PC-3 (cell line): ENCODE measurements at regions not wholly inside any gene's neighbourhood (a gene's known extent, or its start where the extent isn't known, plus 50 kb on each side); places are given as distances from the start of the nearest gene placed in this dataset.

Experiments
- ATAC-seq: fragments of 200-7000 bp; cut with Tn5 transposase; 2 replicates; pipeline ENCODE4 v1.9.1; 2020; ENCODE audit warnings: mild to moderate bottlenecking, moderate library complexity
- BruUV-seq: library from RNA; stranded (reverse); fragments of 400-500 nt; replicated peaks from 2 replicates; lab custom pipeline; 2021; lab: Mats Ljungman, UMichigan
- CTCF ChIA-PET: fragments of 300-600 bp; sonication (Branson Sonifier 250); formaldehyde crosslinking; loops from one replicate; lab custom pipeline; 2022; ENCODE audit warnings: antibody characterized with exemption; lab: Charles Lee
- POLR2A ChIA-PET: fragments of 300-600 bp; sonication (Branson Sonifier 250); formaldehyde crosslinking; loops from one replicate; lab custom pipeline; 2022; ENCODE audit warnings: antibody characterized with exemption; ENCODE audit not compliant: unreplicated experiment; lab: Charles Lee
- DNase-seq: peaks from one replicate; pipeline ENCODE4 v3.0.0-alpha.2; 2015
- H2AFZ ChIP-seq: fragments of 300-600 bp; sonication (generic); 2 replicates; pipeline ENCODE4 v1.6.0; 2016; ENCODE audit warnings: antibody characterized with exemption, low read length
- H3F3A ChIP-seq: fragments of 300-600 bp; sonication (generic); one replicate; pipeline ENCODE4 v1.6.0; 2017; ENCODE audit warnings: antibody characterized with exemption, low read length, control low read depth, mild to moderate bottlenecking; ENCODE audit not compliant: unreplicated experiment
- H3K27ac ChIP-seq: fragments of 300-600 bp; sonication (generic); 2 replicates; pipeline ENCODE4 v1.5.1; 2016; ENCODE audit warnings: mild to moderate bottlenecking, low read length
- H3K27me3 ChIP-seq: fragments of 300-600 bp; sonication (generic); 2 replicates; pipeline ENCODE4 v1.6.1; 2016; ENCODE audit warnings: low read length, mixed read lengths
- H3K36me3 ChIP-seq: fragments of 300-600 bp; sonication (generic); 2 replicates; pipeline ENCODE4 v1.6.1; 2016; ENCODE audit warnings: low read depth, mixed run types, low read length, mixed read lengths
- H3K4me1 ChIP-seq: fragments of 300-600 bp; sonication (generic); 2 replicates; pipeline ENCODE4 v1.5.1; 2016; ENCODE audit warnings: low read length; ENCODE audit not compliant: insufficient read depth
- H3K4me2 ChIP-seq: fragments of 300-600 bp; sonication (generic); 2 replicates; pipeline ENCODE4 v1.6.0; 2016; ENCODE audit warnings: low read length
- H3K4me3 ChIP-seq: fragments of 300-600 bp; sonication (generic); 2 replicates; pipeline ENCODE4 v1.5.1; 2016; ENCODE audit warnings: mild to moderate bottlenecking, low read length, mixed read lengths
- H3K79me2 ChIP-seq: fragments of 300-600 bp; sonication (generic); 2 replicates; pipeline ENCODE4 v1.6.1; 2017; ENCODE audit warnings: low read length, mixed read lengths
- H3K9ac ChIP-seq: fragments of 300-600 bp; sonication (generic); 2 replicates; pipeline ENCODE4 v1.6.0; 2016; ENCODE audit warnings: mild to moderate bottlenecking, low read length
- H3K9me2 ChIP-seq: fragments of 300-600 bp; sonication (generic); replicated peaks from 2 replicates; pipeline ENCODE4 v1.6.1; 2016; ENCODE audit warnings: mixed run types, low read length, mixed read lengths
- H3K9me3 ChIP-seq: fragments of 300-600 bp; sonication (generic); 2 replicates; pipeline ENCODE4 v1.6.1; 2016; ENCODE audit warnings: low read length, mixed read lengths
- H4K20me1 ChIP-seq: fragments of 300-600 bp; sonication (generic); 2 replicates; pipeline ENCODE4 v1.6.1; 2016; ENCODE audit warnings: low read length, mixed read lengths
- EZH2 ChIP-seq: fragments of 300-600 bp; sonication (generic); IDR thresholded peaks from one replicate; pipeline ENCODE4 v1.6.1; 2017; ENCODE audit warnings: antibody characterized with exemption, mild to moderate bottlenecking, low read length; ENCODE audit not compliant: unreplicated experiment
- EZH2phosphoT487 ChIP-seq: fragments of 300-600 bp; sonication (generic); IDR thresholded peaks from 2 replicates; pipeline ENCODE4 v1.6.1; 2018; ENCODE audit warnings: mild to moderate bottlenecking, antibody characterized with exemption, low read length, borderline replicate concordance
- intact Hi-C: fragments of 100-400 bp; cut with micrococcal nuclease; formaldehyde crosslinking; loops from 2 replicates; pipeline ENCODE4 v1.9.0; 2023
- TF ChIP-seq, protein P1 (sequence below): fragments of 300-600 bp; sonication (generic); conservative IDR thresholded peaks from 2 replicates; pipeline ENCODE4 v1.5.1; 2017; ENCODE audit warnings: antibody characterized with exemption, low read depth, mild to moderate bottlenecking, low read length

DNA sequence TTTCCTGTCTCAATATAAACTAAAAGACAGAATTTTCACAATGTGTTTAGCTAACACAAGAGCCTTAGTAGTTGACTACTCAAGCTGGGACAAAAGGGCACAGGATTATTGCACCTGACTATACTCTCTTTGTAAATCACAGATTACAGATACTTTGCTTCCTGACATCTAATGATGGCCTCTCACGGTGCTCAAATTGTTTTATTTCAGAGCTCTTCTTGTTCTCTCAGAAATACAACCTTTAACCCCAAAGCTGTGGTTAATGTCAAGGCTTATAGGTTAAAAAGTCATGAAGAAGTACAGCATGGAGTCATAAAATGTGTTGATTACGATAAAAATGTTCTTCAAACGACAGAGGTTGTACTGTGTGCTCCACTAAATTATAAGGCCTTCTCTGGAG, 89.9 kb upstream of the CPNE8 start:
- Histone ChIP-seq H3K9me3 (no peaks in the 10 kb centered on the region), H3K9me2 (no peaks in the 10 kb centered on the region), H2AFZ (peak overlapping the region; percentile 37; the same call in 1 of the 2 replicates), H3K79me2 (no peaks in the 10 kb centered on the region), H3K36me3 (no peaks in the 10 kb centered on the region), H3K9ac (no peak overlapping the region), H3K4me3 (no peak overlapping the region), H3K27me3 (no peaks in the 10 kb centered on the region), H3K4me1 (no peaks in the 10 kb centered on the region), H4K20me1 (no peaks in the 10 kb centered on the region), H3K4me2 (no peak overlapping the region), H3F3A (no peaks in the 10 kb centered on the region), H3K27ac (no peak overlapping the region)
- no peak for TF ChIP-seq EZH2
- no peak for TF ChIP-seq EZH2phosphoT487
- TF ChIP-seq, protein P1, sequence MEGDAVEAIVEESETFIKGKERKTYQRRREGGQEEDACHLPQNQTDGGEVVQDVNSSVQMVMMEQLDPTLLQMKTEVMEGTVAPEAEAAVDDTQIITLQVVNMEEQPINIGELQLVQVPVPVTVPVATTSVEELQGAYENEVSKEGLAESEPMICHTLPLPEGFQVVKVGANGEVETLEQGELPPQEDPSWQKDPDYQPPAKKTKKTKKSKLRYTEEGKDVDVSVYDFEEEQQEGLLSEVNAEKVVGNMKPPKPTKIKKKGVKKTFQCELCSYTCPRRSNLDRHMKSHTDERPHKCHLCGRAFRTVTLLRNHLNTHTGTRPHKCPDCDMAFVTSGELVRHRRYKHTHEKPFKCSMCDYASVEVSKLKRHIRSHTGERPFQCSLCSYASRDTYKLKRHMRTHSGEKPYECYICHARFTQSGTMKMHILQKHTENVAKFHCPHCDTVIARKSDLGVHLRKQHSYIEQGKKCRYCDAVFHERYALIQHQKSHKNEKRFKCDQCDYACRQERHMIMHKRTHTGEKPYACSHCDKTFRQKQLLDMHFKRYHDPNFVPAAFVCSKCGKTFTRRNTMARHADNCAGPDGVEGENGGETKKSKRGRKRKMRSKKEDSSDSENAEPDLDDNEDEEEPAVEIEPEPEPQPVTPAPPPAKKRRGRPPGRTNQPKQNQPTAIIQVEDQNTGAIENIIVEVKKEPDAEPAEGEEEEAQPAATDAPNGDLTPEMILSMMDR: no peak
- no TSS peak for BruUV-seq
- ATAC-seq: no peak
- DNase-seq: no peak
- ChIA-PET POLR2A (no interaction called here), CTCF (no interaction called here)
- intact Hi-C loops: no loop called here

DNA sequence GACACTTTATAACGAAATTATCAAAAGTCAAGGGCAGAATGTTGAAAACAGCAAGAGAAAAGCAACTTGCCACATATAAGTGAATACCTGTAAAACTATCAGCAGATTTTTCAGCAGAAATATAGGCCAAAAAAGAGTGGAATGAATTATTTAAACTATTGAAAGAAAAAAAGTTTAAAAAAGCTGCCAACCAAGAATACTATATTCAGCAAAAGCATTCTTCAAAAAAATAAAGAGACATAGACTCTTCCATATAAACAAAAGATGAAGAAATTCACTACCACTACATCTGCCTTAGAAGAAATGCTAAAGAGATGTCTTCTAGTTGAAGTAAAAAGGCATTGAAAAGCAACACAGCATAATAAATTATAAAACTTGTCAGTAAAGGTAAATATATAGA, 80.6 kb upstream of the CPNE8 start:
- DNase-seq: no peak
- no TSS peak for BruUV-seq
- H2AFZ ChIP-seq: no peak overlapping the region
- H3K4me1 ChIP-seq: no peaks in the 10 kb centered on the region
- no peaks in the 10 kb centered on the region for H4K20me1 ChIP-seq
- H3K4me2 ChIP-seq: no peak overlapping the region
- no peaks in the 10 kb centered on the region for H3K9me2 ChIP-seq
- intact Hi-C loops: no loop called here
- CTCF ChIA-PET: no interaction called here
- H3K4me3 ChIP-seq: no peak overlapping the region
- H3K9ac ChIP-seq: no peak overlapping the region
- H3K79me2 ChIP-seq: no peaks in the 10 kb centered on the region
- 0 out of 2 replicates have a peak, but pooled peaks cover 10% of the 10 kb centered on the region for H3K9me3 ChIP-seq
- POLR2A ChIA-PET: no interaction called here
- no peaks in the 10 kb centered on the region for H3K27me3 ChIP-seq
- TF ChIP-seq, protein P1: no peak
- TF ChIP-seq EZH2: no peak
- TF ChIP-seq EZH2phosphoT487: no peak
- H3K36me3 ChIP-seq: no peaks in the 10 kb centered on the region
- ATAC-seq: no peak
- H3F3A ChIP-seq: no peaks in the 10 kb centered on the region
- no peak overlapping the region for H3K27ac ChIP-seq

DNA sequence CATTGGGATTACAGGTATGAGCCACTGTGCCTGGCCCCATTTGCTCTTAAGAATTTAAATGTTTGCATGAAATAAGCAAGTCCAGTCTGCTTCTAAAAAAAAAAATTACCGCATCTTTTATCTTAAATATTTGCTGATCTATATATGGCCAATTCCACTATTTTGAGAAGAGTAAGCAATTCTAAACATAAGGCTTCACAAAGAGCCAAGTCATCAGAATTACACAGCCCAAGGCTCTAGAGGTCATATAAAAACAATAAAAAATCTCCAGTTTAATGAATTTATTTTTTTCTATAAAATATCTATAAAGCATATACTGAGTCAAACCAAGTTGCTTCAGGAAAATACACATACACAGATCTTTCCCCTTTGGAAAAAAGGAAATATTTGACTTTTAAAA, 79.0 kb upstream of the CPNE8 start:
- no peaks in the 10 kb centered on the region for H3K36me3 ChIP-seq
- 0 out of 2 replicates have a peak, but pooled peaks cover 10% of the 10 kb centered on the region for H3K9me3 ChIP-seq
- no peaks in the 10 kb centered on the region for H3K4me1 ChIP-seq
- ChIA-PET POLR2A (no interaction called here), CTCF (no interaction called here)
- H4K20me1 ChIP-seq: no peaks in the 10 kb centered on the region
- H3K9ac ChIP-seq: no peak overlapping the region
- no peak overlapping the region for H3K4me2 ChIP-seq
- no TSS peak for BruUV-seq
- H3F3A ChIP-seq: no peaks in the 10 kb centered on the region
- H2AFZ ChIP-seq: no peak overlapping the region
- H3K27ac ChIP-seq: no peak overlapping the region
- no peaks in the 10 kb centered on the region for H3K27me3 ChIP-seq
- intact Hi-C loops: no loop called here
- TF ChIP-seq EZH2 (no peak), EZH2phosphoT487 (no peak)
- TF ChIP-seq, protein P1: no peak
- H3K9me2 ChIP-seq: no peaks in the 10 kb centered on the region
- no peak for DNase-seq
- no peaks in the 10 kb centered on the region for H3K79me2 ChIP-seq
- no peak for ATAC-seq
- H3K4me3 ChIP-seq: no peak overlapping the region
